GM18873 (cell line): ENCODE measurements at regions not wholly inside any gene's neighbourhood (a gene's known extent, or its start where the extent isn't known, plus 50 kb on each side); places are given as distances from the start of the nearest gene placed in this dataset.
"Not testable (repeated sequence)": the region's sequence is repeated elsewhere in the genome, so short reads cannot be mapped to it uniquely, and the experiment has no call there.

Source experiments
- ATAC-seq: cut with Tn5 transposase; IDR thresholded peaks from one replicate; pipeline ENCODE4 v1.9.1; 2021; ENCODE audit warnings: mild to moderate bottlenecking, moderate library complexity, moderate number of reproducible peaks; ENCODE audit not compliant: unreplicated experiment, low FRiP score

DNA sequence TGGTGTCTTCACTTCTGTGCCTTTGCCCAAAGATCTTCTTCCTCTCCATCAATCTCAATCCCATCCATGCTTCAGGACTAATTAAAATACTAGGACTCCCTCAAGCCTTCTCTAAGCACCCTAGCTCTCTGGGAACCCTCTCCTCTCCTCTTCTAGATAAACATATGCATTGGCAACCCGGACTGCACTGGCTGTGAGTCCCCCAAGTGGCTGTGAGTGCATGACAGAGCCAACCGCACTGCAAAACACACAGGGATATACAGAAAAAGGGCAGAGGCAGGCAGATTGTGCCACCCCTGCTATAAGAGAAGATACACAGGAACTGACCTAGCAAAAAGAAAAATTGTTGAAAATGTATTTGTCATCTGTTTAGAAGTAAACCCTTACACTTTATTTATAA is 457.1 kb downstream of the MFSD1 start:
- no peak for ATAC-seq

- ATAC-seq: no peak
Observed at GRCh38 chr3:159260049-159260662, 458.3 kb downstream of the MFSD1 start.

DNA sequence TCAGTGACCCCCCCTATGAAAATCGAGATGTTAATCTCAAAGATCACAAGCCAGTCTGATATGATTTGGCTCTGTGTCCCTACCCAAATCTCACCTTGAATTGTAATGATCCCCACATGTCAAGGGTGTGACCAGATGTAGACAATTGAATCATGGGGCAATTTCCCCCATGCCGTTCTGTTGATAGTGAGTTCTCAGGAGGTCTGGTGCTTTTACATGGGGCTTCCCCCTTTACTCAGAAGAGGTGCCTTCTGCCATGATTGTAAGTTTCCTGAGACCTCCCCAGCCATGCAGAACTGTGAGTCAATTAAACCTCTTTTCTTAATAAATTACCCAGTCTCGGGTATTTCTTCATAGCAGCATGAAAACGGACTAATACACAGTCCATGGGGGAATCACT is 459.5 kb downstream of the MFSD1 start:
- ATAC-seq: not testable (repeated sequence)

- ATAC-seq: no peak
Observed at GRCh38 chr3:159263750-159264553, 462.1 kb downstream of the MFSD1 start.

DNA sequence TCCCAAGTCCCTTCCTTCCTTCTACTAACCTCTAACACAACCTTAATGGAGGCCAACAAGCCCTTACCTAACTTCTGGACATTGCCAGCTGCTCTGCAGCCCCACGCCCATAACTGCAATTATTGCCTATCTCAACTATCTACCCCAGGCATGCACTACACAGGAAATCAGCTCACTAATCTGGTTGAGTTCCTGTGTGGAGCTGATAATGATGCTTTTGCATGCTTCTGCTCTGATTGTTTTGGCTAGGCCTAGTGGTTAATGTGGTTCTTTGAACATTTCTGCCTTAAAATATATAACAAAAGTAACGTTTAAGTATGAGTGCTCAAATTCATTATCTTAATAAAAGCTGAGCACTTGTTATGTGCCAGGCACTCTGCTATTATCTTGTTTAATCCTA is 463.9 kb downstream of the MFSD1 start:
- ATAC-seq: no peak

- no peak for ATAC-seq
Observed at GRCh38 chr3:159266779-159267178, 464.9 kb downstream of the MFSD1 start.

DNA sequence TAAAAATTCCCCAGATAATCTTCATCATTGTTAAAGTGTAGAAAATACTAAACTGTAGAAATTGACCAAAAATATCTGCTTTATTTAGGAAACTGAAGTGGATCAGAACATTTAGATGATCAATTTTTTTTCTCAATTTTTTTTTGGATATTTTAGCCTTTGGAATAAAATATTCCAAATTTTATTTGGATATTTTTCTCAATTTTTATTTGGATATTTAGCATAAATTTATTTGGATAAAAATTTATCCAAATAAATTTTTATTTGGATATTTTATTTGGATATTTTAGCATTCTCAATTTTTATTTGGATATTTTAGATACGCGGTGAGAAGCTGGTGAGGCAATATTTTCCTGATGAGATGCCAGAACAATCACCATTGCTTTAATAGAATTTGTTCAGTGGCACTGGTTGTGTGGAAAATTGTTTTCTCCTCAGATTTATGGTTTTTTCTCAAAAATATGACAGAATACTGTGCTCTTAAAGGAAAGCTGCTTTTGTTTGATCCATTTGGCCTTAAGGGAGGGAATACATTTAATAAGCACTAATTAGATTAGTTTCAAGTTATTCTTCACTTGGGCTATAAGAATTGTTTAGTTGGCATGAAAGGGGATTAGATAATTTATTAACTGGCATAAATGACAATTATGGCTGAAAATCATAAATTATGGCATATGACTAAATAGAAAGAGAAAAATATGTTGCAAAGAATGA is 470.1 kb downstream of the MFSD1 start:
- ATAC-seq: no peak

GRCh38 chr3:159273070-159273469 is 471.2 kb downstream of the MFSD1 start:
- no peak for ATAC-seq

- no peak for ATAC-seq
Observed at GRCh38 chr3:159273608-159274007, 471.8 kb downstream of the MFSD1 start.

GRCh38 chr3:159275741-159276140 is 473.9 kb downstream of the MFSD1 start:
- ATAC-seq: no peak

GRCh38 chr3:159277814-159278213 is 476.0 kb downstream of the MFSD1 start:
- ATAC-seq: no peak

DNA sequence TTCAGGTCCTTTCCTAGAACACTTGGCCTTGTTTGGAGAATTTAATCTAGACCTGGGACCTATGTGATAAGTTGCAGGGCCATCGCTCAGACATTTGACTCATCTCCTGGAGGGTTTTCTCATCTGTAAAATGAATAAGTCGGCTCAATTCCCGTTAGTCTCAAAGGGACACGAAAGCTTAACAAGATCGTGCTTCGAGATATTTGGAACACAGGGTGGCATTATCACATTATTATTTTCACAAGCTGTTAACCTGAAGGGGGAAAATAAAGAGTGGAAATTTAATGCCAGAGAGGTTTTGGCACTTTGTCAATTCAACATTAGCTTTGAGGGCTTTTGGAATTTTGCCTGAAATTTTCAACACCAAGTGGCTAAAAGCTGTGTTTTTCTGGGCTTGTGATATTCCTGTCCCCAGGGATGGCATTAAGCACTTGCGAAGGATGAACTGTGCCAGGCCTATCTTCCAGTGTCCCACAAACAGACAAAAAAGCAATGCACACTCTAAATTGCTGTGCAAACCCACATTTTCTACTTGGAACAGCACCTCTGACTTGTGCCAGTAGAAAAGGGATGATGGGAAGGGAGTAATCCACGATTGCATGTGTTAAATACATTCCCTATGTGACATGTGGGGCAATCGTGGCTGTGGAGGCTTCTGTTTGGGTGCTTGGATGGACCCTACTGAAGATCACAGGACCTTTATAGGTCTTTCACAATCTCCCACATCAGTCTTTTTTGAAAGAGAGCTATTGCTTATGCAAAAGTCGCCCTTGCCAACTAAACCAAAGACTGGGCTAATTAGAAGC is 478.7 kb downstream of the MFSD1 start:
- no peak for ATAC-seq

GRCh38 chr3:159293493-159293892 is 491.6 kb downstream of the MFSD1 start:
- no peak for ATAC-seq

GRCh38 chr3:159301961-159302360 is 500.1 kb downstream of the MFSD1 start:
- ATAC-seq: no peak

- ATAC-seq: no peak
Observed at GRCh38 chr3:159305017-159305416, 503.2 kb downstream of the MFSD1 start.

DNA sequence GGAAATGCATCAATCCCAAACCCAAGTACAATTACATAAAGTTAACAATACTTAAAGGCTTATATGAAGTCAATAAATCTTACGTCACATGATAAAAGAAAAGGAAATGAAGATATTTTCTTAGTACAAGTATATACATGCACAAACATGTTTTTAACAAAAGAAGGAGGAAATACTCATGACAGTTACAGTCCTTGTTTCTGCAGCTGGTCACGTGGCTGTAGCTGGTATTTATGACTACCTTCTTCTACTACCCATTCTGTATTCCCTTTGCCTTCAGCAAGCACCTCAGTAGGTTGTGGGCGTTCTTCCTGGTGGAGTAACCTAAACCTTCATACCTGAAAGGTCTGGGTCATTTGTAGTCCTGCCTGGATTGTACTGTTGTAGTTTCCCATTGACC is 514.9 kb downstream of the MFSD1 start:
- ATAC-seq: not testable (repeated sequence)

DNA sequence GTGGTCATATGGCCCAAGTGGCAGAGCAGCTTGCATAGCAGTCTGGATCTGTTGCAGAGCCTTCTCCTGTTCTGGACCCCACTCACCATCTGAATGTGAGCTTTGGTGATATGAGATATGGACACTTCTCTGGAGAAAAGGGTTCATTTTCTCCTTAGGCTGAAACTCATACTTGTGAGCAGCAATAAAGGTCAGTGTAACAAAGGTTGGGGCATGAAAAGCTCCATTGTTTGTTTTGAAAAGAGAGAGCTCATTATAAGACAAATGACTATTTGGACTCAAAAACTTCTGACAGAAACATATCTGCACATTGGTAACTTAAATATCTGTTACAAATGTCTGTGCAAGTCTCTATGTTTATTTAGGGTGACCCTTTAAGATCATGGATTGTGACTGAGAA is 517.3 kb downstream of the MFSD1 start:
- ATAC-seq: no peak

DNA sequence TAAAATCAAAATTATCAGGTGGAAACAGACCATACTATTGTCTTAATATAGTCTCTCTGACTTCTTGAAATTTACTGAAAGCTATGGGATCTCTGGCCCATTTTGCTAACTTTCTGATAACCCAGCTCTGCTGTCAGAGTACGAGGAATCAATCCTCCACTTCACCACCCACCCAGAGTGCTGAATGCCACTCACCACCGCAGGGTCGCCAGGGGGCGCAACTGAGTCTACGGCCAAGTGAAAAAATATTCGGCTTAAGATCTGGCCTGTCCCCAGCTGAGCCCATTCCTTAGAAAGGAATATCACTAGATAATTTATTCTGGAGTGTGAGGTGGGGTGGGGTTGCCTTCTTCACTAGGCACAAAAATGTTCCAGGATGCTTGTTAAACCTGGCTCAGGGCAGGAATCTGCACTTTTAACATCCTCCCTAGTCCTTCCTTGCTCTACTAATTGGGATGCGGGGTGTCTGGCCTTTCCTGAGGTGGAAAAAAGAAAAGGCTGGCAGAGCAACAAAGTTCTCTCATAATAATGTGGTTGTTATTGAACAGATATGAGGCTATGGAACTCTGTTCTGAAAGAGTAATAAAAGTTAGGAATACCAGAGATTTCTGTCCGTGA is 520.6 kb downstream of the MFSD1 start:
- no peak for ATAC-seq

GRCh38 chr3:159323848-159324247 is 522.0 kb downstream of the MFSD1 start:
- no peak for ATAC-seq

- no peak for ATAC-seq
Observed at GRCh38 chr3:159326998-159327397, 525.1 kb downstream of the MFSD1 start.
